HG03378 (cell line): ENCODE measurements at regions not wholly inside any gene's neighbourhood (a gene's known extent, or its start where the extent isn't known, plus 50 kb on each side); places are given as distances from the start of the nearest gene placed in this dataset.
"Not testable (repeated sequence)": the region's sequence is repeated elsewhere in the genome, so short reads cannot be mapped to it uniquely, and the experiment has no call there.

Source experiments
- ATAC-seq: cut with Tn5 transposase; IDR thresholded peaks from one replicate; pipeline ENCODE4 v1.9.1; 2021; ENCODE audit warnings: mild to moderate bottlenecking, moderate library complexity; ENCODE audit not compliant: unreplicated experiment

- no peak for ATAC-seq
These were observed 78.7 kb upstream of the TSC22D2 start for GRCh38 chr3:150329408-150329807.

GRCh38 chr3:150328654-150329040 is 79.5 kb upstream of the TSC22D2 start:
- no peak for ATAC-seq

GRCh38 chr3:150327678-150328653 is 80.1 kb upstream of the TSC22D2 start:
- ATAC-seq: no peak

- ATAC-seq: no peak
These were observed 83.3 kb upstream of the TSC22D2 start for GRCh38 chr3:150324788-150325187.

GRCh38 chr3:150324245-150324644 is 83.9 kb upstream of the TSC22D2 start:
- ATAC-seq: no peak

- ATAC-seq: no peak
These were observed 84.3 kb upstream of the TSC22D2 start for GRCh38 chr3:150323770-150324169.

- ATAC-seq: not testable (repeated sequence)
These were observed 85.0 kb upstream of the TSC22D2 start for GRCh38 chr3:150323091-150323490.

GRCh38 chr3:150320971-150321370 is 87.1 kb upstream of the TSC22D2 start:
- not testable (repeated sequence) for ATAC-seq

- no peak for ATAC-seq
These were observed 88.2 kb upstream of the TSC22D2 start for GRCh38 chr3:150319900-150320299.

GRCh38 chr3:150317469-150317868 is 90.6 kb upstream of the TSC22D2 start:
- no peak for ATAC-seq

GRCh38 chr3:150315721-150316120 is 92.4 kb upstream of the TSC22D2 start:
- ATAC-seq: no peak

- ATAC-seq: no peak
These were observed 93.7 kb upstream of the TSC22D2 start for GRCh38 chr3:150314248-150315004.

GRCh38 chr3:150312018-150312657 is 96.0 kb upstream of the TSC22D2 start:
- no peak for ATAC-seq

- no peak for ATAC-seq
These were observed 96.9 kb upstream of the TSC22D2 start for GRCh38 chr3:150311156-150311555.

- no peak for ATAC-seq
These were observed 98.5 kb upstream of the TSC22D2 start for GRCh38 chr3:150309557-150309956.

GRCh38 chr3:150309257-150309542 is 98.9 kb upstream of the TSC22D2 start:
- no peak for ATAC-seq

GRCh38 chr3:150308481-150309256 is 99.4 kb upstream of the TSC22D2 start:
- no peak for ATAC-seq

GRCh38 chr3:150308037-150308319 is 100.1 kb upstream of the TSC22D2 start:
- ATAC-seq: no peak

- ATAC-seq: no peak
These were observed 100.6 kb upstream of the TSC22D2 start for GRCh38 chr3:150307311-150308036.

GRCh38 chr3:150306906-150307305 is 101.2 kb upstream of the TSC22D2 start:
- ATAC-seq: no peak
